Ecto neural progenitor cell (in vitro differentiated cells): ENCODE measurements at regions not wholly inside any gene's neighbourhood (a gene's known extent, or its start where the extent isn't known, plus 50 kb on each side); places are given as distances from the start of the nearest gene placed in this dataset.

Source experiments
- DNase-seq: peaks from one replicate; pipeline ENCODE4 v3.0.0-alpha.2; 2018; ENCODE audit warnings: low spot score

DNA sequence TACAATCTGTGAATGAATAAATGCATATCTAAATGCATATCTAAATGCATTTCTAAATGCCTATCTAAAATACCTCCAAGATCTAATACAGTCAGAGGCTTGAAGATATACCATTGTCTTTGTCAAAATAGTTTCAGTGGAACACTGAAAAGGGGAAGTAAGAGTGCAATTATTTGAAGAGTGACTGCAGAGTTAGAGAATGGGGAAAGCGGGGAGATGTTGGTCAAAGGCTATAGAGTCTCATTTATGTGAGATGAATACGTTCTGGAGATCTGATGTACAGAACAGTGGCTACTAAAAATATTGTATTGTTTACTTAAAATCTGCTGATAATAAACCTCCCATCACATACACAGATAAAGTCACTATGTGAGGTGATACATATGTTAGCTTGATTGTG is 1126.2 kb upstream of the CDH9 start:
- no peak for DNase-seq

DNA sequence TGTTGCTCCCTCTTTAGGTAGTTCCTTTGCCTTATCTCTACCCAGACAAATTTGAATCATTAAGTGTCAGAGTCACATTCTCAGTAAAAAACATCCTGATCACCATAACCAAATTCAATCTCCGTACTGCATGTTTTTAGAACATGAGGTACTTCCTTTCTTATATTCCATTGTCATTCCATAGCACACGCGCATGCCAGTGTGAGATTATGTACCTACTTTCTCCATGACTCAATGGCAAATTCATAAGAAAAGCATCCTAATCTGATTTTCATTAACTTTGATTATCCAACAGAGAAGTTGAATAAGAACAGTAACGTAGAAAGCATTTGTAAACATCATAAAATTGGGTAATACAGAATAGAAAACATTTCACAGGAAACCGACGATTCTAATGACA is 1118.6 kb upstream of the CDH9 start:
- no peak for DNase-seq

DNA sequence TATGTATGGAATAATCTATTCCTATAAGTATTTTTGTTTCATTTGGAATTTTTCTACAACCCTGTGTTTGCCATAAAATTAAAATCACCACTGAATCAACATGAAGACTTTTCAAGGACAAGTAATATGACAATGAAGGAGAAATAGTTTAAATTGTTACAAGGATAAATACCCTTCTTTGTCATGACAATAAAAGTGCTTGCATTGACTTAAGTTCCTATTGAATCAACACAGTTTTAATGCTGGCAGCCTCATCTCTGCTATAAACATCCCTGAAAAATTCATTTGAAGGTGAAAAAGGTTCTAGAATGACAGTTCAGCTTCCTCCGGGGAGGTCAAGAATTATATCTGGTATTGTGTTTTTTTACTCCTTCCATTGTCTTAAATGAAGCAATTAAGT is 1105.1 kb upstream of the CDH9 start:
- DNase-seq = no peak

DNA sequence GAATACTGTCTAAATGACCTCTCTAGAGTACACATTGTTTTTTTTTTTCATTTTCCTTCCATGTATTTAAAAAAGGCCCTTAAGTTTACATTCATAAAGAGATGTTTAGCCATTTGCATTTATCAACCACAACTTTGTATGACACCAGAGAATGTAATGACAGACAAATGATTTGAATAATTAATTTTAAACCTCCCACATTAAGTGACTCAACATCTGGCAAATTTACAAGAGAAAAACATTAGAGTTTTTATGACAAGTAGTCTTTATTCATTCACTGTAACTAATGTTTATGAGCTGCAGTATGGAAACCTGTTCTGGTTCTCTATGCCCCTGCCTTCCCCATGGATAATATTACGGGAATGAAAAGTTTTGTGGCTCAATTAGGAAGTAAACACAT is 1093.8 kb upstream of the CDH9 start:
- no peak for DNase-seq

DNA sequence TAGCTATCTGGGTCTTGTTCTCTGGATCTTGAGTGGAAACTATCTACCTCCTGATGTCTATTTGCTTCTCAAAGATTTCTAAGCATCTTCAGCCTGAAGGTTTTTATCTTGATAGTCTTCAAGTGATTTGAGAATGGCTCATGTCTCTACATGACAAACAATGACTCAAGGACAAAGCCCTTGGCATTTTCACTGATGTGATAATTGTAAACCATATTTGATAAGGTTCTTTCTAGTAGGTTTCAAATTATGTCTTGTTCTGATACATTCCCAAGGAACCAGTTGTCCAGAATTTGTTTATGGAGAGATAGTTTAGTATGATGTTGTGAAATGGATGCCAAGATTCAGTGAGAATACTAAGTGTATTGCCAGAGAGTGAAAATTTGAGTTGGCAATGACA is 1079.3 kb upstream of the CDH9 start:
- no peak for DNase-seq

DNA sequence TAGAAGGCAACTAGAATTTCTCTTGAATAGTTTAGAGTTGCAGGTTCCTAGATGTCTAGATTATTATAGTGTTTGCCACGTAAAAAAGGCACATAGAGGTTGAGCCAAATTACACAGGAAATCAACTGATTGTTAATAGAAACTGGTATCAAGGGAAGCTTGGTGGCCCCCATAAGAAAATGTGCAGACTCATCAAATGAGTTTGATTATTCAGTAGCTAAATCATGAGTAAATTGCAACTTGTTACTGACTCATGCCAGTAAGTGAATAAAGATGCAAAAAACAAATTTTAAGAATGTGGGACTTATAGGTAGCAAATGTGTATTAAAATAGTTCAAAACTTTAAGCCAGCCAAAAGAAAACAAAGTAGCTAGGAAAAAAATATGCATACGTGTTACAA is 1078.9 kb upstream of the CDH9 start:
- DNase-seq = no peak

DNA sequence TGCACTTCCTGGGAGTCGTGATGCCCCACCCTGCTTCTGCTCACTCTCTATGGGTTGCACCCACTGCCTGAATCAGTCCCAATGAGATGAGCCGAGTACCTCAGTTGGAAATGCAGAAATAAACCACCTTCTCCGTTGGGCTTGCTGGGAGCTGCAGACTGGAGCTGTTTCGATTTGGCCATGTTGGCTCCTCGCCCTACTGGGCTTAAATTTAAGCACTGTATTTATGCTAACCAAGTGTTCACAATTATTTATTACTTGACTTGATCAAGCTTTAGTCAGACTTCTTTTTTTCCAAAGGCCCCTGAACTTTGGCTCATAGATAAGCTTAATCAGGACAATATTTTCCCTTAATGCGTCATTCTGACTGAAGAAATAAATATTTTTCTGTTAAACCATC is 1072.4 kb upstream of the CDH9 start:
- DNase-seq = no peak

DNA sequence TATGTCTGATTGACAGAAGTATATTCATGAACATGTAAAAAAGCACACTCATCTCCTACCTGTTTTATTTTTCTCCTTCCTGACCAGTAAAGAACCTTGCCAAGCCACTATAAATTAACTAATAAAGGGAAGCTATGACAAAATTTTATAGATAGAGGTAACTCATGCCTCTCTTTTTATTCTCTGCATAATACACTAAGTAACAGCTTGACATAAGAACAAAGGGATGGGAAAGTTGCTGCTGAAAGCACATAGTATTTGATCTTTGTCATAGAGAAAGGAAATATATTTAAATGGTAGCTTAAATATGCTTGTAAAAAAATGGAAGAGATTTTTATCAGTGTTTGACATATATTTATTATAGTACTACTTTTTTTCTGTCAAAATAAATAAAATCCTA is 1065.7 kb upstream of the CDH9 start:
- DNase-seq = no peak

DNA sequence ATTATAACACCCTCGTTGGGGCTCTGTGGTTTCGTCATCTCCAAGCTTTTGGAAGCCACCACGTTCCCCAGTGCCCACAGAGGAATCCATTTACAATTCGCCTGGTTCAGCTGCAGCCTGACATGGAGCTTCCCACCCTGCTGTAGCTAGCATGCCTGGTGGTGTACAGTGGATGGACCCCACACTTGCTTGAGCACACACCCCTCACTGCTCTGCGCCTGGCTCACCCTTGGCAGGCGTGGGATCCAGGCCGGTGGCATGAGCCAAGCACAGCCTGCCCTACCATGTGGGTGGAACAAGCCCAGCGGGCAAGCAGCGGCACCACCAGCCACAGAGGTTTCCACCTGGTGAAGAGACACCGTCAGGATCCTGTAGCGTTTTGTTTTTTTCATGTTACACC is 1045.7 kb upstream of the CDH9 start:
- DNase-seq = no peak

DNA sequence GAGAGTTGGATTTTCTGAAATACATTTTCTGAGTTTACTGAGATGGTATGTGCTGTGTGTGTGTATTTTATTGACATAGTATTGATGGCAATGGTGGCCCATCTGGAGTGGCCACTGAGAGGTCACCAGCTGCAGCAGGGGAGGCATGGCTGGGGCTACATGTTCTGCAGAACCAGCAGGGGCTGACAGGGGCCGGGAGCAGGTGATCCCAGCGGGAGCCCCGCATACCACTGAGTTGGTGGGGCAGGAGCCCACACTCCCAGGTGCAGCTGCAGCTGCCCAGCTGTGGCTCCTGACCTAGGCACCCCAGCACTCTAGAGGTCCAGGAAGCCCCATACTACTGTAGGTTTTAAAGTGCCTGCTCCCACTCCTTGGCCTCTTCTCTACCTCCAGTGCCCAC is 1044.2 kb upstream of the CDH9 start:
- no peak for DNase-seq

DNA sequence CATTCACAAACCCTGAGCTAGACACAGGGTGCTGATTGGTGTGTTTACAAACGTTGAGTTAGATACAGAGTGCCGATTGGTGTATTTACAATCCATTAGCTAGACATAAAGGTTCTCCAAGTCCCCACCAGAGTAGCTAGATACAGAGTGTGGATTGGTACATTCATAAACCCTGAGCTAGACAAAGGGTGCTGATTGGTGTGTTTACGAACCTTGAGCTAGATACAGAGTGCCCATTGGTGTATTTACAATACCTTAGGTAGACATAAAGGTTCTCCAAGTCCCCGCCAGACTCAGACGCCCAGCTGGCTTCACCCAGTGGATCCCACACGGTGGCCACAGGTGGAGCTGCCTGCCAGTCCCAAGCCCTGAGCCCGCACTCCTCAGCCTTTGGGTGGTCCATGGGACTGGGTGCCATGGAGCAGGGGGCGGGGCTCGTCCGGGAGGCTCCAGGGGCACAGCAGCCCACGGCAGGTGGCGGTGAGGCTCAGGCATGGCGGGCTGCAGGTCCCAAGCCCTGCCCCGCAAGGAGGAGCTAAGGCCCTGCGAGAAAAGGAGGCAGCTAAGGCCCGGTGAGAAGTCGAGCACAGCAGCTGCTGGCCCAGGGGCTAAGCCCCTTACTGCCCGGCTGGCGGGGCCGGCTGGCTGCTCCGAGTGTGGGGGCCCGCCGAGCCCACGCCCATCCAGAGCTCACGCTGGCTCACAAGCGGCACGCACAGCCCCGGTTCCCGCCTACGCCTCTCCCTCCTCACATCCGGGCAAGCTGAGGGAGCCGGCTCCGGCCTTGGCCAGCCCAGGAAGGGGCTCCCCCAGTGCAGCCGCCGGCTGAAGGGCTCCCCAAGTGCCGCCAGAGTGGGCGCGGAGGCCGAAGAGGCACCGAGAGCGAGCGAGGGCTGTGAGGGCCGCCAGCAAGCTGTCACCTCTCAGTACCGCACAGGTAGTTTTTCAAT is 1039.2 kb upstream of the CDH9 start:
- DNase-seq = no peak

DNA sequence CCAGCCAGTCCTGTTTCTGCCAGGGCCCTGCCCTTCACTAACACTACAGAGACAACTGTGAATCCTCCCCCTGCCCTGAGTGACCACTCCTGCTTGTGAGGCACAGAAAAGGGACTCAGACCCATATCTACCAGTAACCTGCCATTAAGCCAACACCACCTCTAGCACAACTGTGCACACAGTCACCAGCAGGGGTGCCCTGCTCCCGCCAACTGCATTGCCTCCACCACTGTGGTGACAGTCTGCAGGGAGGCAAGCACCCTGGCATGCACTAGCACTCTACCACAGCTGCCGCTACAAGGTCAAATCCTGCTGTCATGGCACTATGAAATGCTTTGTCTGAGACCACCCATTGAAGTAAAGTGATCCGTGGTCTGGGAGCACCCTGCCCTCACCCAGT is 1028.5 kb upstream of the CDH9 start:
- no peak for DNase-seq

DNA sequence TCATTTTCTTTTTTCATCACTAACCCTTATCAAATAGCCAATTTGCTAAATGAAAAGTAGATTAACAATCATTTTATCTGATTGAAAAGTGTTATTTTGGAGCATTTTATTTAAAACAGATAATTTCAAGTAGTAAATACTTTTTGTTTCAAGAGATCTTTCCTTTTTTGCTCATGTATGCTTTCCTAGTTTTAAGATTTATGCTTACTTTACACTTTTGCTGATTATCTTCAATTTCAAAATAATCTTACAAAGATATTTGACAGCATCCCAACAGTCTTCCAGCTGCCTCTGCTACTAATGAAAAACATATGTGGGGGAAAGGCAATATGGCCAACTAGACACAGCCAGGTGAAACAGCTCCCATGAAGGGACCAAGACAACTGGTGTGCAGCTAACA is 1027.3 kb upstream of the CDH9 start:
- DNase-seq = no peak

DNA sequence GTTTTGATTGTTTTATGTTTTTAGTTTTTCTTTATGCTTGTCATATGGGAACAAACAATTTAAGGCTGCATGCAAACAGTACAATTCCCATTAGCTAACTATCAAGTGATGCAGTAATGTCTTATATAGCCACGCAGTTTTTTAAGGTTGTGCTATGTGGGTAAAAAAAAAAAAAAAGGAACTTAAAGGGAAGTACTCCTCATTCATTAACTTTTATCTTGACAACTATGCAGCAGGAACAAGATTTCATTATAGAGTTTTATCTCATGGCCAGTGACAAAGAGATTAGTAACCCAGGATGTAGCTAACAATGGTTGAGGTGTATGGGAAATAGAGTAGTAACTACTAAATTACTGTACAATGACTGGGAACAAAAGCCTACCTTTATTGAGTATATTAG is 1008.2 kb upstream of the CDH9 start:
- no peak for DNase-seq

DNA sequence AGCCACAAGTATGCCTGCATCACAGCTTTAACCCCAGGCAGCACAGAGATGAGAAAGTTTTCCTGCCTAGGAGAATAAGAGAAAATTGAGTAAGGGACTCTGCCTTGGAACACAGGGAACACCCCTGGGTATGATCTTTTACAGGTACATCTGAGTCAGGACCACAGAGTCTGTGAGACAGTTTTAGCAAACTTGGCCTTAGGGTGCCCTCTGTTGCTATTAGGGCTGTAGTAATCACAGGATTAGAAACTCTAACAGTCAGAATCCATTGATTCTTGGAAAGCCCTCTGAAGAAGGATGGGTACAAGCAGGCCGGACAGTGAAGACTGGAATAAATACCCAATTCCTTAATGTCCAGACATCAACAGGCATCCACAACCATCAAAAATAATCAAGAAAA is 989.5 kb upstream of the CDH9 start:
- no peak for DNase-seq

DNA sequence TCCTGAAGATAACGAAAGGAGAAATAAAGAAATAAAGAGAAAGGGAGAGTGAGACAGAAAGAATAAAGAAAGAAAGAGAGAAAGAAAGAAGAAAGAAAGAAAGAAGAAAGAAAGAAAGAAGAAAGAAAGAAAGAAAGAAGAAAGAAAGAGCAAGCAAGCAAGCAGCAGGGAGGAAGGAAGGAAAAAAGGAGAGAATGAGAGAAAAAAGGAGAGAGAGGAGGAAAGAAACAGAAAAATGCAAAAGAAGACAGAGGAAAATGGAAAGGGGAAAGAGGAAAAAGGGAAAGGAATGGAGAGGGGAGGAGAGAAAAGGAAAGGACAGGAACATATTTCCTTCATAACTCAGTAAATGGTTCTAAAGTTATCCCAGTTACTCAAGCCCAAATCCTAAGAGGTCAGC is 978.8 kb upstream of the CDH9 start:
- no peak for DNase-seq

DNA sequence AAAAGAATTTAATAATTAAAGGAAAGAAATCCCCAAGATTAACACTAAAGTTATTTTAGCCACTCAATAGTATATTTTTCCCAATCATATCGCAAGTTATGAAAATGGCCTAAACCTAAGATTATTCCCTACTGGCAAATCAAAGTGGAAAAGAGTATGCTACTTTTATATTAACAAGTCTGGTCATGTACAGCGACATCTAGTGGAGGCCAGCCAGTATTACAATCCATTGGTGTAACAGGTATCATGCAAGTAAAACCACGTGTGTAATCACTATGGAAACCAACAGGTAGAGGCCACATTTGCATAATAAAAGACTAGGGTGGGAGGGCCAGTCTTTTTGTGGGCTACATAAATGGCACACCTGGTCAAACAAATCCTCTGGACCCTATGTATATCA is 976.4 kb upstream of the CDH9 start:
- DNase-seq = no peak

DNA sequence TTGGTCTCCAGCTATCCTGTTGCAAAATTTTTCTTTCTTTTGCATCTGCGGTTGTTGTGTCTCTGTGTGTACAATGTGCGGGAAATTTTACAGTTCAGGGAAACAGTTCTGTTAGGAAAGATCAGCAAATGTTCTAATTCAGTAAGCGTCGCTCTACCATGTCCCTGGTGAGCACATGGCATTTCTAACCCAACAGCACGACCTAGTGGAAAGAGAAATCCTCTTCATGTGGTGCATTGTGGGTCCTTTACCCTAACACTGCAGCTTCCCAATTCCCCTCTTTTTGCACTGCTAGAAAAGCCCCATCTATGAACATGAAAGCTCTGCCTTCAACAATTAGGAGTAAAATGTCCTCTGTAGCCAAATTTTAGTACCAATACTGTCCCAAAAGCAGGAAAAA is 974.2 kb upstream of the CDH9 start:
- DNase-seq = no peak

DNA sequence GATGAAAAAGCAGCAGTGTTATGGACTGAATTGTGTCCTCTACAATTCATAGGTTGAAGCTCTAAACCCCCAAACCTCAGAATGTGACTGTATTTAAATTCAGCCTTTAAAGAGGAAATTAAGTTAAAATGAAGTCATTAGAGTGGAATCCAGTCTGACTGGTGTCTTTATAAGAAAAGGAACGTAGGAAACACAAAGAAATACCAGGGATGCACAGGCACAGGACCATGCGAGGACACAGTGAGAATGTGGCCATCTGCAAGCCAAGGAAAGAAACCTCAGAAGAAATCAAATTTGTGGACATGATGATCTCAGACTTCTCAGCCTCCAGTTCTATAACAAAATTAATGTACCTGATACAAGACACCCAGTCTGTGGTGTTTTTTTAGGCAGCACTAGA is 971.2 kb upstream of the CDH9 start:
- DNase-seq = no peak

DNA sequence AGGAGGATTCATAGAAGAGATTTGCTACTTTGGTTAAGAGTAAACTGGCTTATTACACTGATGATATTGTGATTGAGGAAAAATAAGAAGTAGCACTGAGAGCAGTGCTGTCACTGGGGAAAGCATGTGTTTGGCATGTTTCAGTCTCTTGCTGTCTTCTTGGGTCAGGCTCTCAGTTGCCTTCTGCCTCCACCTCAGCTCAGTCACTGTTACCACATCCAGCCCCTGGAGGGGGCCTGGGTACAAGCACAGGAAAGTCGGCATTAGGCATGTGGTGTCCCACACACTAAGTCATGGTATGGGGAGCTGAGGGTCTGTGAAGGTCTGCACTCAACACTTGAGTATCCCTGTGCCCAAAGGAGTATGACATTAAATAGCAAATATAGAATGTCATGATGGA is 958.3 kb upstream of the CDH9 start:
- DNase-seq = no peak

DNA sequence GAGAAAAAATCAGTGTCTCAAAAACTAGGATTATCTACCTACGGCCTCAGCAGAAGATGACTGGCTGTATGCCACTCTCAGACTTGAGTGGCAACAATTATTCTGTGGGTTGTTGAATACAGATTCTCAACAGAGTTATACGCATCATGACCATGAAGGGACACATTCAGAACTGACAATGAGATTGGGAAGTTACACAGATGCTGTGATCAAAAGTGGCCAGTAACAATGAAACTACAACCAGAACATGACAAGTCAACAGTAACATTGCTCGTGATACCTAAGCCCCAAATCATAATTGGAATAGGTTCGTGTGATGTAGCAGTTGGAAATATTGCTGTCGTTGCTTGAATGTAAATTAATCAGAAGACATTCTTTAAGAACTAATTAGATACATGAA is 957.5 kb upstream of the CDH9 start:
- no peak for DNase-seq

DNA sequence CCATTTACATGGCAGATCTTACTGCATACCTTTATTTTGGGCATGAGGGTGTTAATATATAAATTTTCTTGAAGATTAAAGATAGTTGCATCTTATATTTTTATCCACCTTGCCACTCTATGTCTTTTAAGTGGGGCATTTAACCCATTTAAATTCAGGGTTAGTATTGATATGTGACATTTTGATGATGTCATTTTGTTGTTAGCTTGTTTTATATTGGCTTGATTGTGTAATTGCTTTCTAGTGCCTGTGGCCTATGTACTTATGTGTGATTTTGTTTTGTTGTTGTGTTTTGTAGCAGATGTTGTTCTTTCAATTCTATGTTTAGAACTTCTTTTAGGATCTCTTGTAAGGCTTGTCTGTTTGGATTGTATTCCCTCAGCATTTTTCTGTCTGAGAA is 939.9 kb upstream of the CDH9 start:
- no peak for DNase-seq

DNA sequence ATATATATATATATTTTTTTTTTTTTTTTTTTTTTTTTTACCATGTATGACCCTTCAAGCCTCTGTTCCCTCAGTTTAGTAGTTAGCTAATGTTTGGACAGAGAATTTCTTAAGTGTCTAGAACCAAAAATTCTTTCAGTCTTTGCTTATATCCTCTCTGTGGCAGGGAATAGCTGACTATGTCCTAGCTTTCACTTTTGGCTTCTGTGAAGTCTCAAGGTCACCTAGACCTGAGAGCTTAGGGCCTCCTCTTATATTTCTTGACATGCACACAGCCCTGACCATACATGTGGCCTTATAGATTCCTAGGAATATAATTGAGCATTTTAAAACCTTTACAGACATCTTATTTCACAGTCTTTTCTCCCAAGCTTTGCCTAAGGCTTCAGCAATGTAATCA is 930.8 kb upstream of the CDH9 start:
- no peak for DNase-seq

DNA sequence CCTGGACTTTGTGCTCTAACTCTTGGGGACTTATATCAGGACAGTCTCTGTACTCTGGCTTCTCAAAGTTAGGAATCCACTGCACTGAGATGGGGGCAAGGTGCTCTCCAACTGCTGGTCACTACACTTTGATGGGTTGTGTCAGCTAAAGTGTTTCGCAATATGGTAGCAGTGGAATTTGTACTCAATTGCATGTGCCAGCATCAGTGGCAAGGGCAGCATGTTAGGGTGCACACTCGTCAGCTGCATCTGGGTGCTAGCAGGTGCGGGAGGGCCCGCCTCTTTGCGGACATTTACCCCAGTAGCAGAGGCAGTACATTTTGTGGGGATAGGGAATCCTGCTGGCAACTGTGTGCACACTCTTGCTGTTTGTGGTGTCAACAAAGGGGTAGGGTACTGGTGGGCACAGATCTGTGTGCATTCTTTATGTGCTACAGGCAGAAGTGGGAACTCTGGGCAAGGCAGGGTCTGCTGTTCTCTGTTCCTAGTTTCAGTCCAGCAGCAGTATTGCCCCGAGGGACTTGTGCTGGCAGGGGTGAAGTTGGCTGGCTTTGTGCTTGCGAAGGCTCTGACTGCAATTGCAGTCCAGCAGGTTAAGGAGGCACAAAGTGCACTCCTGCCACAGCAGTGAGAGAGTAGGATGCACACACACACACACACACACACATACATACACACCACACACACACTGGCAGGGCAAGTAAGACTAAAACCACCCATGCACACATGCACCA is 924.8 kb upstream of the CDH9 start:
- DNase-seq = no peak
